ELF-1 (cell line): ENCODE measurements at regions not wholly inside any gene's neighbourhood (a gene's known extent, or its start where the extent isn't known, plus 50 kb on each side); places are given as distances from the start of the nearest gene placed in this dataset.
"Not testable (repeated sequence)": the region's sequence is repeated elsewhere in the genome, so short reads cannot be mapped to it uniquely, and the experiment has no call there.

ENCODE experiments used
- DNase-seq: peaks from one replicate; pipeline ENCODE4 v3.0.0-alpha.2; 2016; ENCODE audit warnings: low read depth, low spot score

GRCh38 chr4:23959396-23960148 lies 69.7 kb upstream of the PPARGC1A start:
- no peak for DNase-seq

- no peak for DNase-seq
These were observed 68.9 kb upstream of the PPARGC1A start for GRCh38 chr4:23958749-23959148.

- DNase-seq: no peak
These were observed 67.6 kb upstream of the PPARGC1A start for GRCh38 chr4:23957465-23957864.

GRCh38 chr4:23956601-23957364 lies 66.9 kb upstream of the PPARGC1A start:
- no peak for DNase-seq

GRCh38 chr4:23952258-23952657 lies 62.4 kb upstream of the PPARGC1A start:
- DNase-seq: no peak

GRCh38 chr4:23947826-23948225 lies 58.0 kb upstream of the PPARGC1A start:
- no peak for DNase-seq

- no peak for DNase-seq
These were observed 56.5 kb upstream of the PPARGC1A start for GRCh38 chr4:23946299-23946698.

- peak; percentile 28 for DNase-seq
These were observed 55.7 kb upstream of the PPARGC1A start for GRCh38 chr4:23945451-23946017.

- DNase-seq: not testable (repeated sequence)
These were observed 54.7 kb upstream of the PPARGC1A start for GRCh38 chr4:23944556-23944955.

- no peak for DNase-seq
These were observed 53.6 kb upstream of the PPARGC1A start for GRCh38 chr4:23943478-23943877.

- DNase-seq: no peak
These were observed 52.6 kb upstream of the PPARGC1A start for GRCh38 chr4:23942471-23942870.
